K562 (cell line): ENCODE measurements at regions not wholly inside any gene's neighbourhood (a gene's known extent, or its start where the extent isn't known, plus 50 kb on each side); places are given as distances from the start of the nearest gene placed in this dataset.

Experiments used
- ATAC-seq: fragments of 200-7000 bp; cut with Tn5 transposase; 3 replicates; pipeline ENCODE4 v1.9.1; 2020; ENCODE audit warnings: moderate library complexity
- BruUV-seq: library from RNA; stranded (reverse); fragments of 400-500 nt; replicated peaks from 2 replicates; lab custom pipeline; 2021; lab: Mats Ljungman, UMichigan
- CTCF ChIA-PET: fragments of 300-600 bp; formaldehyde crosslinking; extraction: SDS; loops from one replicate; lab custom pipeline; 2021; ENCODE audit warnings: low intra/inter-chr PET ratio; lab: Yijun Ruan, JAX
- POLR2A ChIA-PET: fragments of 300-600, 350-650 bp; sonication (Branson Sonifier 250); formaldehyde crosslinking; extraction: SDS; loops from one replicate; lab custom pipeline; 2021; ENCODE audit warnings: antibody characterized with exemption, inconsistent platforms; lab: Yijun Ruan, JAX
- DNase-seq, 4 experiments: peaks; one replicate each; pipeline versions ENCODE4 v3.0.0 to v3.0.0-alpha.2; 2011 to 2018; ENCODE audit warnings: low spot score in 3 of 4, mixed read lengths in 3 of 4; ENCODE audit errors: extremely low read depth in 1 of 4
- FAIRE-seq: peaks from 2 replicates; lab custom pipeline; 2011; peaks lifted over from hg19 to GRCh38; lab: Jason Lieb, UNC
- H2AFZ ChIP-seq: 2 replicates; pipeline ENCODE4 v1.6.0; 2011; ENCODE audit warnings: low read depth, low read length, control low read depth, inconsistent platforms
- H3K27ac ChIP-seq: fragments of 200-600 bp; 3 replicates; pipeline ENCODE4 v1.8.0; 2011; ENCODE audit warnings: low read depth, mild to moderate bottlenecking, control low read depth, inconsistent platforms, low read length, moderate library complexity, mixed read lengths; ENCODE audit errors: extremely low read depth
- H3K27me3 ChIP-seq, 2 experiments: fragments of 300-600 bp in 1 of 2; 2 replicates in 1 of 2; 3 replicates in 1 of 2; pipeline versions ENCODE4 v1.6.0 to v1.8.0; 2011; ENCODE audit warnings: inconsistent platforms in 2 of 2, low read length in 2 of 2, mild to moderate bottlenecking in 1 of 2, mixed read lengths in 1 of 2, moderate library complexity in 1 of 2; ENCODE audit not compliant: control insufficient read depth in 2 of 2, insufficient read depth in 2 of 2
- H3K36me3 ChIP-seq: fragments of 300-600 bp; 3 replicates; pipeline ENCODE4 v1.8.0; 2011; ENCODE audit warnings: mild to moderate bottlenecking, low read length, inconsistent platforms; ENCODE audit not compliant: control insufficient read depth, insufficient read depth
- H3K4me1 ChIP-seq, 2 experiments: fragments of 200-600 bp in 1 of 2; replicated peaks in 1 of 2; 2 replicates in 1 of 2; 3 replicates in 1 of 2; pipeline versions ENCODE4 v1.5.1 to v1.8.0; 2011; ENCODE audit warnings: inconsistent platforms in 2 of 2, low read length in 2 of 2, mild to moderate bottlenecking in 1 of 2, mixed read lengths in 1 of 2, moderate library complexity in 1 of 2; ENCODE audit not compliant: control insufficient read depth in 2 of 2, insufficient read depth in 2 of 2
- H3K4me2 ChIP-seq: 2 replicates; pipeline ENCODE4 v1.6.1; 2011; ENCODE audit warnings: low read length, control low read depth, inconsistent platforms, mixed read lengths; ENCODE audit not compliant: insufficient read depth
- H3K4me3 ChIP-seq: fragments of 200-600 bp; sonication (generic), shearing (Covaris generic); 2 replicates; pipeline ENCODE4 v1.5.1; 2016; ENCODE audit warnings: control low read depth, inconsistent platforms
- H3K79me2 ChIP-seq: fragments of 200-600 bp; 3 replicates; pipeline ENCODE4 v1.8.0; 2011; ENCODE audit warnings: low read length, inconsistent platforms; ENCODE audit not compliant: control insufficient read depth, insufficient read depth
- H3K9ac ChIP-seq, 2 experiments: 2 replicates each; pipeline versions ENCODE4 v1.6.0 to v1.6.1; 2011; ENCODE audit warnings: low read depth in 2 of 2, low read length in 2 of 2, control low read depth in 1 of 2, inconsistent platforms in 1 of 2, mild to moderate bottlenecking in 1 of 2, mixed read lengths in 1 of 2; ENCODE audit not compliant: insufficient read depth in 1 of 2
- H3K9me1 ChIP-seq: one replicate; pipeline ENCODE4 v1.6.0; 2011; ENCODE audit warnings: inconsistent platforms, mild to moderate bottlenecking, low read length, moderate library complexity; ENCODE audit not compliant: control insufficient read depth, insufficient read depth
- H3K9me3 ChIP-seq: replicated peaks from 2 replicates; pipeline ENCODE4 v1.5.1; 2011; ENCODE audit warnings: low read depth, low read length, inconsistent platforms; ENCODE audit not compliant: control insufficient read depth, insufficient read depth
- H4K20me1 ChIP-seq: replicated peaks from 2 replicates; pipeline ENCODE4 v1.6.1; 2011; ENCODE audit warnings: low read length, inconsistent platforms, mixed read lengths; ENCODE audit not compliant: control insufficient read depth, insufficient read depth
- HINFP ChIP-seq: fragments of 450-650 bp; conservative IDR thresholded peaks from 2 replicates; pipeline ENCODE4 v1.6.1; 2016; ENCODE audit warnings: missing genetic modification characterization, low read depth, mild to moderate bottlenecking, control low read depth, missing compliant biosample characterization
- USF1 ChIP-seq: sonication (generic); formaldehyde crosslinking; IDR thresholded peaks from 2 replicates; pipeline ENCODE4 v1.9.0; 2022; ENCODE audit warnings: mild to moderate bottlenecking, missing genetic modification reagents
- ZNF12 ChIP-seq: sonication (generic); formaldehyde crosslinking; IDR thresholded peaks from 2 replicates; pipeline ENCODE4 v1.4.0; 2020; ENCODE audit warnings: mild to moderate bottlenecking, missing genetic modification reagents
- ZNF121 ChIP-seq: sonication (generic); formaldehyde crosslinking; conservative IDR thresholded peaks from 2 replicates; pipeline ENCODE4 v1.8.0; 2022; ENCODE audit warnings: missing genetic modification reagents
- WGBS: fragments of 100-300 bp; shearing (Covaris generic); methylation state at CpG from one replicate; pipeline ENCODE4 v1.1.6; 2016; ENCODE audit warnings: low coverage, mixed read lengths; ENCODE audit not compliant: insufficient coverage; ENCODE audit errors: missing lambda C conversion rate; 5-methylcytosine and 5-hydroxymethylcytosine counted together
- in situ Hi-C: fragments of 300-500 bp; cut with MboI; formaldehyde crosslinking; loops from 4 replicates; pipeline ENCODE4 v1.15.0; 2018; ENCODE audit warnings: inconsistent platforms, mixed read lengths
- intact Hi-C: fragments of 100-400 bp; cut with micrococcal nuclease; formaldehyde crosslinking; loops from 2 replicates; pipeline ENCODE4 v1.14.2; 2022
- TF ChIP-seq, protein P1 (sequence below): fragments of 450-650 bp; IDR thresholded peaks from 2 replicates; pipeline ENCODE4 v1.6.1; 2016; ENCODE audit warnings: missing biosample characterization, missing genetic modification characterization

- in situ Hi-C loops (no loop called here), intact Hi-C loops (no loop called here)
- CTCF ChIA-PET, result no interaction called here
- Histone ChIP-seq H3K4me1 (no peaks in the 10 kb centered on the region), H3K9me1 (no peaks in the 10 kb centered on the region), H4K20me1 (no peaks in the 10 kb centered on the region), H3K4me3 (no peak overlapping the region), H3K9me3 (no peaks in the 10 kb centered on the region), H2AFZ (no peak overlapping the region), H3K9ac (no peak overlapping the region), H3K79me2 (no peaks in the 10 kb centered on the region), H3K4me2 (no peak overlapping the region), H3K27ac (no peak overlapping the region), H3K36me3 (no peaks in the 10 kb centered on the region), H3K27me3 (no peaks in the 10 kb centered on the region)
- DNase-seq (no peak), FAIRE-seq (no peak), ATAC-seq (no peak)
- 0% methylated on average over 2 of the region's 2 CpGs for WGBS
- BruUV-seq, result no TSS peak
- POLR2A ChIA-PET, result no interaction called here
- TF ChIP-seq USF1 (CRISPR knock-in tag) (no peak), HINFP (tag) (no peak), ZNF121 (CRISPR knock-in tag) (no peak), ZNF12 (no peak)
- TF ChIP-seq, protein P1, sequence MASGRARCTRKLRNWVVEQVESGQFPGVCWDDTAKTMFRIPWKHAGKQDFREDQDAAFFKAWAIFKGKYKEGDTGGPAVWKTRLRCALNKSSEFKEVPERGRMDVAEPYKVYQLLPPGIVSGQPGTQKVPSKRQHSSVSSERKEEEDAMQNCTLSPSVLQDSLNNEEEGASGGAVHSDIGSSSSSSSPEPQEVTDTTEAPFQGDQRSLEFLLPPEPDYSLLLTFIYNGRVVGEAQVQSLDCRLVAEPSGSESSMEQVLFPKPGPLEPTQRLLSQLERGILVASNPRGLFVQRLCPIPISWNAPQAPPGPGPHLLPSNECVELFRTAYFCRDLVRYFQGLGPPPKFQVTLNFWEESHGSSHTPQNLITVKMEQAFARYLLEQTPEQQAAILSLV (tag), result no peak
Measured at GRCh38 chr7:46672861-46673260, 751.8 kb upstream of the IGFBP3 start.
